Adrenal gland (tissue), 9 donors: ENCODE measurements at regions not wholly inside any gene's neighbourhood (a gene's known extent, or its start where the extent isn't known, plus 50 kb on each side); places are given as distances from the start of the nearest gene placed in this dataset.
A peak's percentile ranks its signal among the peaks of the same experiment; 100 is the strongest.
"Not testable (repeated sequence)": the region's sequence is repeated elsewhere in the genome, so short reads cannot be mapped to it uniquely, and the experiment has no call there.

Source experiments
- DNase-seq, 7 donors: peaks; one replicate each; pipeline ENCODE4 v3.0.0-alpha.2; 2019 to 2020
- H3K27ac ChIP-seq, 5 donors: fragments of 200-600 bp; sonication (generic) in 4 of 5; 1 replicate in 3 of 5; 2 replicates in 2 of 5; pipeline versions ENCODE4 v1.5.1 to v1.8.0; 2016 to 2020; ENCODE audit warnings: mild to moderate bottlenecking in 1 of 5
- H3K27me3 ChIP-seq: fragments of 200-600 bp; 2 replicates; pipeline ENCODE4 v1.8.0; 2021
- H3K36me3 ChIP-seq, 2 donors: fragments of 200-600 bp; replicated peaks in 1 of 2; 1 replicate in 1 of 2; 2 replicates in 1 of 2; pipeline versions ENCODE4 v1.5.1 to v1.8.0; 2018 to 2022
- H3K4me1 ChIP-seq, 2 donors: fragments of 200-600 bp; replicated peaks in 1 of 2; 1 replicate in 1 of 2; 2 replicates in 1 of 2; pipeline versions ENCODE4 v1.5.1 to v1.8.0; 2018 to 2021
- H3K4me3 ChIP-seq, 4 donors: fragments of 200-600 bp; sonication (generic) in 3 of 4; one replicate each; pipeline ENCODE4 v1.5.1; 2016 to 2018
- H3K9me3 ChIP-seq, 3 donors: fragments of 200-600 bp; sonication (generic) in 1 of 3; replicated peaks in 1 of 3; 1 replicate in 2 of 3; 2 replicates in 1 of 3; pipeline versions ENCODE4 v1.5.1 to v1.8.0; 2016 to 2021
- POLR2A ChIP-seq, 2 donors: fragments of 450-650 bp; IDR thresholded peaks; one replicate each; pipeline ENCODE4 v1.6.1; 2017; ENCODE audit warnings: antibody characterized with exemption in 2 of 2, mild to moderate bottlenecking in 2 of 2, moderate library complexity in 1 of 2
- WGBS, 4 donors: extraction: QIAGEN DNeasy Blood & Tissue Kit in 2 of 4; methylation state at CpG; one replicate each; pipeline versions ENCODE4 v1.1.5 to v1.1.7; 2013 to 2017; 5-methylcytosine and 5-hydroxymethylcytosine counted together
- intact Hi-C, 2 donors: fragments of 100-400 bp; cut with DNase I; formaldehyde crosslinking; loops; one replicate each; pipeline versions ENCODE4 v1.14.1 to v1.15.0; 2022 to 2023
- TF ChIP-seq, protein P1 (sequence below), 6 experiments: fragments of 450-650 bp in 4 of 6; fragments of 200-600 bp in 2 of 6; sonication (generic) in 1 of 6; IDR thresholded peaks; 1 replicate in 5 of 6; 2 replicates in 1 of 6; pipeline versions ENCODE4 v1.5.1 to v1.8.0; 2016 to 2021; ENCODE audit warnings: antibody characterized with exemption in 6 of 6, mild to moderate bottlenecking in 2 of 6, moderate library complexity in 1 of 6
- donor health status: healthy with polysubstance abuse.
- donor health status: Bipolar disorder and iron deficiency.
- donor health status: DM: yes; HTN: yes; CAD: no.
- donor health status: DM: no; HTN: no; CAD: no.
- donor health status: DM: no; HTN: no; CAD: no.

DNA sequence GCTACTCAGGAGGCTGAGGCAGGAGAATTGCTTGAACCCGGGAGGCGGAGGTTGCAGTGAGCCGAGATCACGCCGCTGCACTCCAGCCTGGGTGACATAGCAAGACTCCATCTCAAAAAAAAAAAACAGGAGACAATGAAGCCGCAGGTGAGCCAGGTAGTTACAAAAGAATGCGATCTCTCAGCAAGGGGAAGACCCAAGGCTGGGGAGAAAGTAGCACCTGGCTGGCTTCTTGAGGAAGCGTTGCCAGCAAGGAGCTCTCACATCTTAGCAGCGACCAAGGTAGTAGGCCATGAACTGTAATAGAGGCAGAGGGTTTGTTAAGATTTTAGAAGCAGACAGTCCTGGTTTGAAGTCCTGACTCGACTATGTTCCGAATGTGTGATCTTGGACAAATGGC, 175.0 kb downstream of the AIPL1 start:
- WGBS, 4 donors = 80 to 86% (median 83%) methylated on average over 11 of the region's 11 CpGs
- DNase-seq = no peak
- Histone ChIP-seq H3K27me3 (peaks cover 4% of the 10 kb centered on the region), H3K9me3 (no peaks in the 10 kb centered on the region), H3K4me1 (no peaks in the 10 kb centered on the region), H3K27ac (no peak overlapping the region), H3K36me3 (no peaks in the 10 kb centered on the region), H3K4me3 (no peak overlapping the region)
- intact Hi-C loops = no loop called here
- no peak for TF ChIP-seq POLR2A (IDR thresholded peaks at IDR 0.05)
- TF ChIP-seq, protein P1, sequence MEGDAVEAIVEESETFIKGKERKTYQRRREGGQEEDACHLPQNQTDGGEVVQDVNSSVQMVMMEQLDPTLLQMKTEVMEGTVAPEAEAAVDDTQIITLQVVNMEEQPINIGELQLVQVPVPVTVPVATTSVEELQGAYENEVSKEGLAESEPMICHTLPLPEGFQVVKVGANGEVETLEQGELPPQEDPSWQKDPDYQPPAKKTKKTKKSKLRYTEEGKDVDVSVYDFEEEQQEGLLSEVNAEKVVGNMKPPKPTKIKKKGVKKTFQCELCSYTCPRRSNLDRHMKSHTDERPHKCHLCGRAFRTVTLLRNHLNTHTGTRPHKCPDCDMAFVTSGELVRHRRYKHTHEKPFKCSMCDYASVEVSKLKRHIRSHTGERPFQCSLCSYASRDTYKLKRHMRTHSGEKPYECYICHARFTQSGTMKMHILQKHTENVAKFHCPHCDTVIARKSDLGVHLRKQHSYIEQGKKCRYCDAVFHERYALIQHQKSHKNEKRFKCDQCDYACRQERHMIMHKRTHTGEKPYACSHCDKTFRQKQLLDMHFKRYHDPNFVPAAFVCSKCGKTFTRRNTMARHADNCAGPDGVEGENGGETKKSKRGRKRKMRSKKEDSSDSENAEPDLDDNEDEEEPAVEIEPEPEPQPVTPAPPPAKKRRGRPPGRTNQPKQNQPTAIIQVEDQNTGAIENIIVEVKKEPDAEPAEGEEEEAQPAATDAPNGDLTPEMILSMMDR (IDR thresholded peaks at IDR 0.05) = no peak

DNA sequence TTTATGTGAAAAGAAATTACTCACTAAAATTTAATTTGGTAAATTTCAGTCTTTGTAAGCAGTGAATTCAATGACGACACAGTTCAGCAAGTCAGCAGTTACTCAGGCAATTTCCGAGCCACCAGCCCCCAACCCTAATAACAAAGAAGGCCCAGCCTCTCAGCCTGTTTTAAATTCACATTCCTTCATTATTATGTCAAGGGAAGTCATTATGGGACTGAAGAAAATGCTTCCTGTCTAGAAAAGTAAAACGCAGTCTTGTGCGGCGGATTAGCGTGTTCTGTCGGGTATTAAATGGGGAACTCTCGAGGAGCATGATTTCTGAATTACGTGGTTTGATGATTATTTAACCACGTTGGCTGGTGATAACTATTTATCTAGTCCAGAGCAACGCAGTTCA, 177.6 kb downstream of the AIPL1 start:
- H3K27ac ChIP-seq = no peak overlapping the region
- H3K4me3 ChIP-seq = no peak overlapping the region
- no peak for DNase-seq
- no peaks in the 10 kb centered on the region for H3K9me3 ChIP-seq
- intact Hi-C loops = no loop called here
- TF ChIP-seq, protein P1 (IDR thresholded peaks at IDR 0.05) = no peak
- TF ChIP-seq POLR2A (IDR thresholded peaks at IDR 0.05) = no peak
- H3K36me3 ChIP-seq = no peaks in the 10 kb centered on the region
- peaks cover 4% of the 10 kb centered on the region for H3K27me3 ChIP-seq
- WGBS, 4 donors = 34 to 54% (median 37%) methylated on average over 11 of the region's 11 CpGs
- no peaks in the 10 kb centered on the region for H3K4me1 ChIP-seq

DNA sequence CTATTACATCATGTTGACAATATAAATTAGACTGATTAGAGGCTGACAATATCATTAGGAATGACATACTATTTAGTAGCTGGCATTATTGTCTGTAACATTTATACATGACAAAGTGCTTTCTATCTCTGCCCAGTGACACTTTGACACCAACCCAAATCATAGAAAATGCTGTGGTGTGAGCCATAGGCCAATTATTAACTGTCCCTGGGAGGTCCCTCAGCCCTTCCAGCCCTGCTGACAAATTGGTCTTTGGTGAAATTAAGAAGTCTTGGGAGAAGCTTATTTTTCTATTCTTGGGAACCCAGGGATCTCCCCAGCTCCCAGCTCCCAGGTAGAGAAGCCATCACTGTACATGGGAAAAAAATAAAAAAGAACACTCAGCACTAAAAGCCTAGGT, 179.6 kb downstream of the AIPL1 start:
- Histone ChIP-seq H3K27ac (no peak overlapping the region), H3K4me1 (no peaks in the 10 kb centered on the region), H3K27me3 (peaks cover 4% of the 10 kb centered on the region), H3K36me3 (no peaks in the 10 kb centered on the region), H3K9me3 (no peaks in the 10 kb centered on the region), H3K4me3 (no peak overlapping the region)
- intact Hi-C loops = no loop called here
- TF ChIP-seq POLR2A (IDR thresholded peaks at IDR 0.05) = no peak
- DNase-seq = no peak

DNA sequence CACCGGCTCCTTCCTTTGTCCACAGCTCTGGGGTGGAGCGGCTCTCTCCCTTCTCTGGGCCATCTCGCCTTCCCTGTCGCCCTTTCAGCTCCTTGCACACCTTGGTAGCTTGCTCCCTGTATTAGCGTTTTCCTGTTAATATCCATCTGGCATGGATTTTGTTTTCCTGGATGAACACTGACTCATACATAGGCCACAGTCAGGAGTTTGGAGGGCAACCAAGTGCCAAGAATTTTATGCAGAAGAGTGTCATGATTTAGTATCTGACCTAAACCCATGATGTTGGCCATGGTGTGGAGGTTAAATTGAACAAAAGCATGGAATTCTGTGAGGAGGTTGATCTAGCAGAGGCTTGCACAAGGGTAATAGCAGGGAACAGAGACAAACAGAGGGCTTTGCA, 180.9 kb downstream of the AIPL1 start:
- Histone ChIP-seq H3K4me1 (no peaks in the 10 kb centered on the region), H3K9me3 (no peaks in the 10 kb centered on the region), H3K27ac (no peak overlapping the region), H3K27me3 (peaks cover 4% of the 10 kb centered on the region), H3K4me3 (no peak overlapping the region), H3K36me3 (no peaks in the 10 kb centered on the region)
- WGBS, 4 donors = 57 to 75% (median 64%) methylated on average over 5 of the region's 5 CpGs
- TF ChIP-seq, protein P1 (IDR thresholded peaks at IDR 0.05) = no peak
- no peak for TF ChIP-seq POLR2A (IDR thresholded peaks at IDR 0.05)
- peak in 1 of 7 donors; percentile 17 for DNase-seq
- intact Hi-C loops = no loop called here

DNA sequence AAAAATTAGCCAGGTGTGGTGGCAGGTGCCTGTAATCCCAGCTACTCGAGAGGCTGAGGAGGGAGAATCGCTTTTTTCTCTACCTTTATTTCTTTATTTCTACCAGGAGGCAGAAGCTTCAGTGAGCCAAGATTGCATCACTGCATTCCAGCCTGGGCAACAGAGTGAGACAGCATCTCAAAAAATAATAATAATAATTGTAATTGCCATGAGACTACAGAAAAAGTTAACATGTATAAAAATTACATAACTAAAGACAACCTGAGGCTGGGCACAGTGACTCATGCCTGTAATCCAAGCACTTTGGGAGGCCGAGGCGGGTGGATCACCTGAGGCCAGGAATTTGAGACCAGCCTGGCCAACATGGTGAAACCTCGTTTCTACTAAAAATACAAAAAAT, 181.5 kb downstream of the WSCD1 start:
- H3K36me3 ChIP-seq, H3K27me3 ChIP-seq, H3K27ac ChIP-seq, H3K4me1 ChIP-seq, DNase-seq, H3K9me3 ChIP-seq, intact Hi-C loops, H3K4me3 ChIP-seq: not testable (repeated sequence)
- WGBS, 4 donors = 70 to 79% (median 73%) methylated on average over 5 of the region's 5 CpGs
